Activated CD4-positive, alpha-beta memory T cell treated with anti-CD3 and anti-CD28 coated beads, Interleukin-2, amount 10 ng/mL, durations not matched to agents 7 days and 5 days (primary cell): ENCODE measurements at regions not wholly inside any gene's neighbourhood (a gene's known extent, or its start where the extent isn't known, plus 50 kb on each side); places are given as distances from the start of the nearest gene placed in this dataset.
"Not testable (repeated sequence)": the region's sequence is repeated elsewhere in the genome, so short reads cannot be mapped to it uniquely, and the experiment has no call there.

Source experiments
- CTCF ChIA-PET: fragments of 350-600 bp; sonication (Branson Sonifier 250); formaldehyde crosslinking; loops from one replicate; lab custom pipeline; 2021; ENCODE audit warnings: antibody characterized with exemption, inconsistent platforms; lab: Charles Lee
- POLR2A ChIA-PET: fragments of 350-600 bp; sonication (Branson Sonifier 250); formaldehyde crosslinking; loops from one replicate; lab custom pipeline; 2021; ENCODE audit warnings: antibody characterized with exemption; lab: Charles Lee
- DNase-seq: peaks from one replicate; pipeline ENCODE4 v3.0.0-alpha.2; 2020
- H3K27ac Mint-ChIP-seq: one replicate; pipeline ENCODE4 v1.8.0; 2021; ENCODE audit warnings: mild to moderate bottlenecking, mixed read lengths
- H3K27me3 Mint-ChIP-seq: one replicate; pipeline ENCODE4 v1.8.0; 2021; ENCODE audit warnings: mixed read lengths
- H3K36me3 Mint-ChIP-seq: one replicate; pipeline ENCODE4 v1.8.0; 2021; ENCODE audit warnings: low read depth, mixed read lengths
- H3K4me1 Mint-ChIP-seq: one replicate; pipeline ENCODE4 v1.8.0; 2021; ENCODE audit warnings: mixed read lengths
- H3K4me3 Mint-ChIP-seq: one replicate; pipeline ENCODE4 v1.8.0; 2021; ENCODE audit warnings: mild to moderate bottlenecking, mixed read lengths
- H3K9me3 Mint-ChIP-seq: one replicate; pipeline ENCODE4 v1.8.0; 2021; ENCODE audit warnings: mixed read lengths

DNA sequence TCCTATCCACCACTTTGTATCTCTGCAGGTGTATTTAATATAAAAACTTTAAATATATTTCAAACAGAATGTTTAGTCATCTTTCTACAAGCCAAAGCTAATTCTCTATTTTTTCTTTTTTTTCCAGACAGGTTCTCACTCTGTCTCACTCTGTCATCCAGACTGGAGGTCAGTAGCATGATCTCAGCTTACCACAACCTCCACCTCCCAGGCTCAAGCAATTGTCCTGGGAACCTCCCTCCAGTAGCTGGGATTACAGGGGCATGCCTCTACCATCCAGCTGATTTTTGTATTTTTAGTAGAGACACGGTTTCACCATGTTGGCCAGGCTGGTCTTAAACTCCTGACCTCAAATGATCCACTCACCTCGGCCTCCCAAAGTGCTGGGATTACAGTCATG, 202.6 kb downstream of the VGLL3 start:
- no peaks in the 10 kb centered on the region for H3K4me1 Mint-ChIP-seq
- no peak overlapping the region for H3K27ac Mint-ChIP-seq
- H3K9me3 Mint-ChIP-seq, result no peaks in the 10 kb centered on the region
- no peak for DNase-seq
- no peaks in the 10 kb centered on the region for H3K36me3 Mint-ChIP-seq
- ChIA-PET POLR2A (no interaction called here), CTCF (no interaction called here)
- no peak overlapping the region for H3K4me3 Mint-ChIP-seq
- no peaks in the 10 kb centered on the region for H3K27me3 Mint-ChIP-seq

DNA sequence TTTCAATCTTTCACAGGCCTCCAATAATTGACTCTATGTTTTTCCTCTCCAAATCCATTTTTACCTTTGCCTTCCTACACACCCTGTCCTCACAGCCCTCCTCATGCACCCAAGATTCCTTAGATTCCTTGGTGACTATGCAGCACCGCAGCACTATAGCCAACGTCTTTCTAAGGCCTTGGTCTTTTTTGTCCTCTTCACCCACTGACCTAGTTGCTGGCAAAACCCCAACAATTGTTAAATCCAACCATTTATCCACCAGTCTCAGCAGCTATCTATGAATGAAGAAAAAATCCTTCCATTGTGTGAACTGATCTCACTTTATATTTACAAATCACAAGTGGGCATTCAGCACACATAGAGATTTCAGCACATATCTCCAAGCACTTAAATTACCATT, 203.9 kb downstream of the VGLL3 start:
- H3K4me3 Mint-ChIP-seq, result no peak overlapping the region
- H3K36me3 Mint-ChIP-seq, result no peaks in the 10 kb centered on the region
- no peaks in the 10 kb centered on the region for H3K4me1 Mint-ChIP-seq
- H3K9me3 Mint-ChIP-seq, result no peaks in the 10 kb centered on the region
- no peak for DNase-seq
- H3K27ac Mint-ChIP-seq, result no peak overlapping the region
- H3K27me3 Mint-ChIP-seq, result no peaks in the 10 kb centered on the region
- ChIA-PET POLR2A (no interaction called here), CTCF (no interaction called here)

DNA sequence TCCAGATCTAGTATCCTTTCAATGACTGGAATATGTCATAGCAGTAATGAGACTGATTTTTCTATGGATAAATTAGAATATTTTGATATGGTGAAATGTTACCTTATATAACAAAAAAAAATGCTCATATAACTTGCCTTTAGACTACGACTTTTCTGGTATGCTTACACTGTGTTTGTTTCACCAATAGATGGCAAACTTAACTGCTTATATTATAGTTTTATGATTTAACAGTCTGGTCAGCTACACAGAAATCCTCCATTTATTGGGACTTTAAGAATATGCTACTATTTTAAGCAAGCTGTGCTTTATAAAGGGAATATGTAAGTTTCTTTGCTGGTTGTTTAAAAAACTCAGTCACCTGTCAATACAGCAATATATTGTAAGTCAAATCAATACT, 205.6 kb downstream of the VGLL3 start:
- no peak for DNase-seq
- Mint-ChIP-seq H3K4me1 (no peaks in the 10 kb centered on the region), H3K27ac (no peak overlapping the region), H3K27me3 (no peaks in the 10 kb centered on the region), H3K4me3 (no peak overlapping the region), H3K9me3 (no peaks in the 10 kb centered on the region), H3K36me3 (no peaks in the 10 kb centered on the region)
- ChIA-PET CTCF (no interaction called here), POLR2A (no interaction called here)

GRCh38 chr3:86782866-86783265, 208.1 kb downstream of the VGLL3 start:
- no peak overlapping the region for H3K27ac Mint-ChIP-seq
- H3K9me3 Mint-ChIP-seq, result no peaks in the 10 kb centered on the region
- ChIA-PET CTCF (no interaction called here), POLR2A (no interaction called here)
- H3K36me3 Mint-ChIP-seq, result no peaks in the 10 kb centered on the region
- DNase-seq, result no peak
- no peaks in the 10 kb centered on the region for H3K27me3 Mint-ChIP-seq
- no peaks in the 10 kb centered on the region for H3K4me1 Mint-ChIP-seq
- no peak overlapping the region for H3K4me3 Mint-ChIP-seq

DNA sequence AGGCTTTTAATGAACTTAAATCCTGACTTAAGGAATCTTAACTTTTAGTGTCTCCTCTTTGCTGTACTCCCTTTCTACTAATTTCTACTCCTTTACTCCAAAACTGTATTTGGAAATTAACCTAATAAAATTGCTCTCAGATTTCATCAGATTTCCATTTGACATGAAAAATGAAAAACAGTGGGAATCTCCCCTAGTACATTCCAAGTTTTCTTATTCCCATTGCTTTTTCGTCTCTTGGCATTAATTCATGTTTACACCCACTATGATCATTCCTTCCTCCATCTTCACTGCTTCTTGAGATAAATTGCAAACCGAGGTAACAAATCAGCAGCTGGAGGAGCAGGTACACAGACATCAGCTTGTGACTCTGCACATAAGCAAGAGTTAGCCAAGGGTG, 208.7 kb downstream of the VGLL3 start:
- Mint-ChIP-seq H3K9me3 (no peaks in the 10 kb centered on the region), H3K4me3 (no peak overlapping the region), H3K27ac (no peak overlapping the region), H3K4me1 (no peaks in the 10 kb centered on the region), H3K27me3 (no peaks in the 10 kb centered on the region), H3K36me3 (no peaks in the 10 kb centered on the region)
- ChIA-PET POLR2A (no interaction called here), CTCF (no interaction called here)
- no peak for DNase-seq

DNA sequence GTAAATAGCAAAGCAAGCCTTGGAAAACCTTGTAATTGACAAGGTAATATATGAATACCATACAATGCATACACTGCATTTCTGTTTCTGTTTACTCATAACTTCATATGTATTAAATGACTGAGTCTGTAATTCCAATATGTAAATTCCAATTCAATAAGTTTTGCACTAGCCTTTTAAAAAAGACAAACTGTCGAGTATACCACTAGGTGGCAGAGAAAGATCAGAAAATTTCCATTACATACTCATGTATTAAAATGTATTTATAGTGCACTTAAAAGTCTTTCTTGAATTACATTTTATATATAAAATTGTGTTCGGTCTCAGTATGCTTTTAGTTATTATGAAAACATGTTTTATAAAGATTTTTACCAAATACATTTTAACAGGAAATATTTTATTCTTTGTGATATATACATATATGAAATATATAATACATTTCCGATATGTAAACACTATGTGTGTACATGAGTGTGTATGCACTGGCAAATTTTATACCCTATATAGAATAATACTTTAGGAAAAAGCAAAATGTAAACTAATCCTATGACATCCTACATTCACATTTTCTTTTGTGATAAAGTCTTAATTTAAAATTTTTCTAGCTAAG, 216.8 kb downstream of the VGLL3 start:
- no peak overlapping the region for H3K27ac Mint-ChIP-seq
- H3K9me3 Mint-ChIP-seq, result no peaks in the 10 kb centered on the region
- H3K4me3 Mint-ChIP-seq, result no peak overlapping the region
- POLR2A ChIA-PET, result no interaction called here
- H3K4me1 Mint-ChIP-seq, result no peaks in the 10 kb centered on the region
- no peaks in the 10 kb centered on the region for H3K27me3 Mint-ChIP-seq
- no peak for DNase-seq
- CTCF ChIA-PET, result interaction anchor here (1.1 to 2.4 kb wide), 2 partner anchors 95 to 394 kb away, joined by 4 to 8 read pairs; no protein-coding TSS in a partner anchor
- H3K36me3 Mint-ChIP-seq, result no peaks in the 10 kb centered on the region

DNA sequence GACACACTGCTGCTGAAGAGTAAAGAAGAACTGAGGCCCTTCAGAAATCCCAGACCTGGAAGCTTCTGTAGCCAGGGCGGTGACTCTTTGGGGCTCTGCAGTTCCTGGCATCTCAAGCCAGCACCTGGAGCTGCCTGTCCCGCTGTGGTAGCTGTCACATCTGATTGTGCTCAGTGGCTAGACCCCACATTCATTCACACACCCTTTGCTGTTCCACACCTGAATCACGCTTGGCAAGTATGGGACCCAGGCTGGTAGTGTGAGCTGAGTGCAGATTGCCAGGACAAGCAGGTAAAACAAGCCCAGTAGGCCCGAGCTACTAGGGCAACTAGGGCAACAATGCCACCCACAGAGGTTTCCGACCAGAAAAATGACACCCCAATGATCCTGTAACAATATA, 218.2 kb downstream of the VGLL3 start:
- POLR2A ChIA-PET, result no interaction called here
- no peaks in the 10 kb centered on the region for H3K4me1 Mint-ChIP-seq
- H3K27ac Mint-ChIP-seq, result no peak overlapping the region
- H3K36me3 Mint-ChIP-seq, result no peaks in the 10 kb centered on the region
- H3K4me3 Mint-ChIP-seq, result no peak overlapping the region
- no peak for DNase-seq
- H3K27me3 Mint-ChIP-seq, result no peaks in the 10 kb centered on the region
- CTCF ChIA-PET, result interaction anchor here (1.0 kb wide), 1 partner anchor 395 kb away, joined by 3 read pairs; no protein-coding TSS in a partner anchor
- no peaks in the 10 kb centered on the region for H3K9me3 Mint-ChIP-seq

DNA sequence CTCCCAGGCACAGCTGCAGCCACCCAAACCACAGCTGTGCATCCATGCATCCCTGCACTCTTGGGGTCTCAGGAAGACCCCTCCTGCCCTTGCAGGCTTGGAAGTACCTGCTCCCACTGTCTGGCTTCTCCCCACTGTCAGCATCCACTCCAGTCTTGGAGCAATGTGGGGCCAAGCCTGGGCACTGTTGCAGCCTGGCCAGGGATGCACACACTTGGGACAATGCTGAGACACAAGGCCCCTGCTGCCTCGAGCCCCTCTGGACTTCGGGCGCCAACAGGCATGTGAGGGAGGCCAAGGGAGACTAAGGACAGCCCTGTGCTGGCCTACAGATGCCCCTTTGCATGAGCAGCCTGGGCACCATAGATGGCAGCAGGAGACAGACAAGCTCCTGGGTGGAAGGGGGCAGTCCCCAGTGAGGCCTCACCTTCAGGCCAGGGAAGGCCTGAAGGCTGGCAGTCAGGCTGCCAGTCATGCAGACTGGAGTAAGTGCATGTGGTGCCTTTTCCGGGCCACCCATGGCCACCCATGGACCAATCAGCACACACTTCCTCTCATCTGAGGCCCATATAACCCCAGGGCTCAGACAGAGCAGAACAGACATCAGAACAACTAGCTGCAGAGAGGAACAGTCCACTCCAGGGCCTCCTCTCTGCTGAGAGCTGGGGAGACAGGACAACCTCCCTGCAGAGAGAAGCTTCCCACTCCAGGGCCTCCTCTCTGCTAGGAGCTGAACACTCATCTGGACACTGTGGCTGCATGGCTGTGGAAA, 219.0 kb downstream of the VGLL3 start:
- Mint-ChIP-seq H3K27ac (no peak overlapping the region), H3K36me3 (no peaks in the 10 kb centered on the region), H3K27me3 (no peaks in the 10 kb centered on the region), H3K4me3 (no peak overlapping the region), H3K9me3 (no peaks in the 10 kb centered on the region), H3K4me1 (no peaks in the 10 kb centered on the region)
- no peak for DNase-seq
- ChIA-PET CTCF (interaction anchor here (1.0 kb wide), 1 partner anchor 396 kb away, joined by 3 read pairs; no protein-coding TSS in a partner anchor), POLR2A (no interaction called here)

- CTCF ChIA-PET, result no interaction called here
- no peak overlapping the region for H3K4me3 Mint-ChIP-seq
- H3K9me3 Mint-ChIP-seq, result peaks cover 5% of the 10 kb centered on the region
- H3K36me3 Mint-ChIP-seq, result no peaks in the 10 kb centered on the region
- POLR2A ChIA-PET, result no interaction called here
- H3K27me3 Mint-ChIP-seq, result no peaks in the 10 kb centered on the region
- H3K27ac Mint-ChIP-seq, result no peak overlapping the region
- no peaks in the 10 kb centered on the region for H3K4me1 Mint-ChIP-seq
- DNase-seq, result no peak
Observed at GRCh38 chr3:86766331-86766730, 224.6 kb downstream of the VGLL3 start.

DNA sequence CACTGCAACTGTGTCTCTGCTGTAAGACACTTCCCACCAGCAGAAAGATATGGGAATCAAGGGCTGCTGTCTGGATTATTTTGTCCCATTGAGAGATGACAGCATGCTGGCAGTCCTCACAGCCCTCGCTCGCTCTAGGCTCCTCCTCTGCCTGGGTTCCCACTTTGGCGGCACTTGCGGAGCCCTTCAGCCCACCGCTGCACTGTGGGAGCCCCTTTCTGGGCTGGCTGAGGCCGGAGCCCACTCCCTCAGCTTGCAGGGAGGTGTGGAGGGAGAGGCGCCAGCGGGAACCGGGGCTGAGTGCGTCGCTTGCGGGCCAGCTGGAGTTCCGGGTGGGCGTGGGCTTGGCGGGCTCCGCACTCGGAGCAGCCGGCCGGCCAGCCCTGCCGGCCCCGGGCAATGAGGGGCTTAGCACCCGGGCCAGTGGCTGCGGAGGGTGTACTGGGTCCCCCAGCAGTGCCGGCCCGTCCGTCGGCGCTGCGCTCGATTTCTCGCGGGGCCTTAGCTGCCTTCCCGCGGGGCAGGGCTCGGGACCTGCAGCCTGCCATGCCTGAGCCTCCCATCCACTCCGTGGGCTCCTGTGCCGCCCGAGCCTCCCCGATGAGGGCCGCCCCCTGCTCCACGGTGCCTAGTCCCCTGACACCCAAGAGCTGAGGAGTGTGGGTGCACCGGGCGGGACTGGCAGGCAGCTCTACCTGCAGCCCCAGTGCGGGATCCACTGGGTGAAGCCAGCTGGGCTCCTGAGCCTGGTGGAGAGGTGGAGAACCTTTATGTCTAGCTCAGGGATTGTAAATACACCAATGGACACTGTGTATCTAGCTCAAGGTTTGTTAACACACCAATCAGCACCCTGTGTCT, 233.4 kb downstream of the VGLL3 start:
- H3K27me3 Mint-ChIP-seq, H3K27ac Mint-ChIP-seq, POLR2A ChIA-PET, DNase-seq, H3K4me1 Mint-ChIP-seq, H3K4me3 Mint-ChIP-seq, CTCF ChIA-PET, H3K9me3 Mint-ChIP-seq, H3K36me3 Mint-ChIP-seq: not testable (repeated sequence)

- ChIA-PET POLR2A (no interaction called here), CTCF (no interaction called here)
- no peak for DNase-seq
- Mint-ChIP-seq H3K4me1 (no peaks in the 10 kb centered on the region), H3K4me3 (no peak overlapping the region), H3K27ac (no peak overlapping the region), H3K27me3 (no peaks in the 10 kb centered on the region), H3K36me3 (no peaks in the 10 kb centered on the region), H3K9me3 (peaks cover 2% of the 10 kb centered on the region)
Observed at GRCh38 chr3:86748015-86748414, 242.9 kb downstream of the VGLL3 start.

GRCh38 chr3:86744051-86744450, 246.9 kb downstream of the VGLL3 start:
- no peak for DNase-seq
- Mint-ChIP-seq H3K4me3 (no peak overlapping the region), H3K36me3 (no peaks in the 10 kb centered on the region), H3K9me3 (no peaks in the 10 kb centered on the region), H3K27me3 (no peaks in the 10 kb centered on the region), H3K27ac (no peak overlapping the region), H3K4me1 (no peaks in the 10 kb centered on the region)
- ChIA-PET CTCF (no interaction called here), POLR2A (no interaction called here)

GRCh38 chr3:86743233-86743632, 247.7 kb downstream of the VGLL3 start:
- Mint-ChIP-seq H3K36me3 (no peaks in the 10 kb centered on the region), H3K4me3 (no peak overlapping the region), H3K27ac (no peak overlapping the region), H3K4me1 (no peaks in the 10 kb centered on the region), H3K9me3 (no peaks in the 10 kb centered on the region), H3K27me3 (no peaks in the 10 kb centered on the region)
- ChIA-PET CTCF (no interaction called here), POLR2A (no interaction called here)
- DNase-seq, result no peak
